ENCODE measurements at regions not wholly inside any gene's neighbourhood (a gene's known extent, or its start where the extent isn't known, plus 50 kb on each side); places are given as distances from the start of the nearest gene placed in this dataset.
"Not testable (repeated sequence)": the region's sequence is repeated elsewhere in the genome, so short reads cannot be mapped to it uniquely, and the experiment has no call there.

DNA sequence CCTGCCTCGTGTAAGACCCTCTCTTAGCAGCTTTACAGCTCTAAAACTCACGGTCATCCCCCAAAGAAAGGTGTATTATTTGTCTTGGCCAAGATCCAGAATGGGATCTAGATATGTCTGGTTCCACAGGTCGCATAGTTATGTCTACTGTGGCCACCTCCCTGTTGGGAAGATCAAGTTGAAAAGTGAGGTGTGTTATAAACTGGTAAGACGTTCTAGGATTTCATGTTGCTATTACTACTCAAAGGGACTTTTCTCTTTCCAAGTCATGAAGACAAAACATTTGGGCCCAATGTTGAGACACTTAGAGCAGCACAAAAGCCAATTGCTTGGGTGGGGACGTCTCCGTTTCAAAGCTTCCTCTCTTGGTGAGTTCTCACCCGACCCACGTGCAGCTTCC is 766.0 kb downstream of the RNF144A start:
- DNase-seq (ENCODE audit: low read depth), result no peak

DNA sequence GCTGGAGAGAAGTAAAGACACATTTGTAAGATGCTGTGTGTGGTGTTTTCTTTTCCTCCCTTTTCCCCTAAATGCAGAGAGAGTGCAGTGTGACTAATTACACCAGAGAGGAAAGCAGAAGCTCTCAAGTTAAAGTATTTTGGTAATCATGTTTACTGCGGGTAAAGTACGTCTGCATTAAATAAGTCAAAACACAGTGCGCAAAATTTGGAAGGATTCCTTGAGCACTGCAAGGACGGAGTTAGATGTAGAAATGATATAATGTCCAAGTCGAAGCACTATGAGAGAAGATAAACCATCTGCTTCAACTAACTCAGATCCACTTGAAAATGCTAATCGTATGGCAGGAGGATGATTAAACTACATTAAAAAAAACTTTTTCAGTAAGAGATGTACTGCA is 766.5 kb downstream of the RNF144A start:
- no peak for DNase-seq (ENCODE audit: low read depth)

DNA sequence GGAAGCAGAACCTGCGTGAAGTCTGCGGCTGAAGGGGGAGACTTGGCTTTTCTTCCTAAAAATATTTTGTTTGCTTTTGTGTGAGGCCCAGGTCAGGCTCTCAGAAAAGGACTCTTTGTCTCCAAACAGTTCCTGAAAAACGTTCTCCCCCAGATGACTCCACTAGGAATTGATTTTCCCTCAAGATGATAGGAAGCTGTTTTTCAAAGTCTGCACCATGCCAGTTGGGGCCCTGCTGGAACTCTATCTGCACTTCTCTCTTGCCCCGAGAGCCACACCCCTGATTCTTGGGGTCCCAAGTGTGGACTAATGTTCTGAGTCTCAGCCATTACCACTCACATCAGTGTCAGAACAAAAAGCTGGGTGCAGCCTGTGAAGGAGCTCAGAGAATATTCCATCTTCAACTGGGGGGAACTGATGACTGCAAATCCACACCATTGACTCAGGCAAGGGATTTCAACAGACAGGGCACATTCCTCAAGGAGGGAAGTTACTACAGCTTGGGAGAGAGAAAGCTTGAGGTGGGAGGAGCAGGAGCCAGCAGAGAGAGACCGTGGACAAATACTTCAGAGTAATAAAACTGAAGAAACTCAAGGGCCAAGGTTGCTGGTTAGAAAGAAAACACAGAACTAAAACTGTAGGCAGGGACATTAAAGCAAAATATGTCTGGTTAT is 768.3 kb downstream of the RNF144A start:
- DNase-seq (ENCODE audit: low read depth), result peak; percentile 6

DNA sequence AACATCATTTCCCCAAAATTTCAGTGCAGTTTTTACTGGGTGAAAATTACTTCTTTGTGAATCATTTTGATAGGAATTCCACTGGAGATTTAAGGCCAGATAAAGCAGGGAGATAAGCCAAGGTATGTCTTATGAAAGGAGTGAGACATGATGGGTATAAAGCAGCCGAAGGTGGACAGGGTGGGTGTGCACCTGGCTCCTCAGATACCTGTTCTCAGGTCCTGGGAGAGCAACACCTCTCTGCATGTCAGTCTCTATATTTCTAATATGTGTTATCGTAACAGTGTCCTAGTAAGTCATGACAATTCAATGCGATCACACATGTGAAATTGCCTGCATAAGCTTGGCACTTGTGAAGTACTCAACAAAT is 768.8 kb downstream of the RNF144A start:
- DNase-seq (ENCODE audit: low read depth), result no peak

DNA sequence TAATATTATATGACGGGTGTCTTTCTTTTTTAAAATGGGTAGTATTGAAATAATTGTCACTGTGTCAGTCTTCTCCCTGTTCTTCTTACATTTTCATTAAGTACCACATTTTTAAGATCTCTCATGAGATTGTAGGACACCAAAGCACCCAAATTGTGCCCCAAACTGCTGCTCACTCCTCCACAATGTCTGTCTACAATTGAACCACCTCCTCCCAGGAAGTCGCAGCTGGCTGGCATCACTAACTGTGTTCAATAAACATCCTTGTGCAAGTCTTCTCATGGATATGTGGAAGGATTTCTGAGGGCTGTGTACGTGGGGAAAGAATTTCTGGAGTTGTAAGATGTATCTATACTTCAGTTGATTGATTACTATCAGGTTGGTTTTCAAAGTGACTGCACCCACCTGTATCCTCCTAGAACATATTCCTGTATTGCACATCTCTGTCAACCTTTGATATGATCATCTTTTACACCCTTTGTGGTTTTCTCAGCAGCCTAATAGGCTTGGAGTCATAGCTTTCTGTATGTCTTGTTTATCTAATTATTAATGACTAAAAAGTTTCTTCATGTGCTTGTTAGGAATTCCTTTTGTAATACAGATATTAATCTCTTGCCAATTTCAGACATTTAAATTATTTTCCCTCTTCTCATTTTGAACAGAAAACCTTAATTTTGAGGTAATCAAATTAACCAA is 774.9 kb downstream of the RNF144A start:
- DNase-seq (ENCODE audit: low read depth), result peak; percentile 8

DNA sequence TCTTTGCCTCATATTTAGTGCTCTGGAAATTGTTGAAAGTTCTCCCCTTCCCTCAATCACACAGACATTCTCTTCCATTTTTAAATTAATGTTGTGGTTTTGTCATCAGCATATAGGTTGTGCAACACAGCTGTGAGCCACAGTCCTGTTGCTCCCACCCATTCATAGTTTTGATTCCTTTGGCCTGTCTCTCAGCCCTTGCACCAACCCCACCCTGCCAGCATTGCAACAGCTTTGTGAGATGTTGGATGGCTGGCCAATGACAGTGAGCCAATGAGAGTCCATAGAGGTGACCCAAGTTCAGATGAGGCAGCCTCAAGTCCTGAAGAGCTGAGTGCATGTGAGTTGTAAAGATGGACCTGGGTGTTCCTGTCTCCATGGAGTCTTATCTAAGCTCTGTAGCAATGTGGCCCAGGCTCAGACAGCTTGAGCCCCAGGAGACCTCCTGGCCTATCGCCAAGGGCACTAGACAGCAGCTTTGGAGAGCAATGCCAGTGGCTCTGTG is 775.5 kb downstream of the RNF144A start:
- DNase-seq (ENCODE audit: low read depth), result peak; percentile 37

DNA sequence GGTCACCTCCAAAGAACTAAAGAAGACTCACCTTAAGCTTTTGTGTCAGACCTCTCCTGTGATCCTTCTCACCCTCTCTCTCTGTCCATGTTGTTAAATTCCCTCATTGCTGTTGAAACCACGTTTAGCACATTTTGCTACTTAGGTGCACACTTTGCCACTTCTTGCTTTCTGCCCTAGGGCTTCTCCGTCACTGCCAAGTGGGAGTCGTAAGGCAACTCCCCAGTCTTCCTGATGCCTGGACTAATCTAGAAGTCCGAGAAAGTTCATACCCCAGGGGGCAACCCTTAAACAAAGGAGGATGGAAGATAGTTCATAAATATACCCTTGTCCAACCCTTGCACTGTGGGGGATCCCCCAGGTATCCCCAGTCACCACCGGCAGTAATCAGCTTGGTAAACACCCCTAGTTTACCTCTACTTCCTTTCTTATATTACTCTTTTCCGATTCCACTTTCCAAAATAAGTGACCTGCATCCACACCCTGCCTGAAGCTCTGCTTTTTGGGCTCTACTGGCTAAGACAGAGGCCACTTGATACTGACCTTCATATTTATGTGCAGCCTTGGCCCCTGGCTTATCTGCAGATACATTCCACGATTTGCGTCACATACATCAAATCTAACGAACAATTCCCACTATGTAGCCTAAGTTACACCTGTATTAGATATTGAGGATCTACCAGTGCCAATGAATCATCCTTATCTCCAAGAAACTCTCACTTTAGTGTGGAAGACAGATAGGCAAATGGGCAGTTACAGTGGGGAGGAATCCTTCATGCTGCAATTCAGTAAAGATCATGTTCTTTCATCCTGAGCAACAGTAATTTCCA is 776.2 kb downstream of the RNF144A start:
- no peak for DNase-seq (ENCODE audit: low read depth)

DNA sequence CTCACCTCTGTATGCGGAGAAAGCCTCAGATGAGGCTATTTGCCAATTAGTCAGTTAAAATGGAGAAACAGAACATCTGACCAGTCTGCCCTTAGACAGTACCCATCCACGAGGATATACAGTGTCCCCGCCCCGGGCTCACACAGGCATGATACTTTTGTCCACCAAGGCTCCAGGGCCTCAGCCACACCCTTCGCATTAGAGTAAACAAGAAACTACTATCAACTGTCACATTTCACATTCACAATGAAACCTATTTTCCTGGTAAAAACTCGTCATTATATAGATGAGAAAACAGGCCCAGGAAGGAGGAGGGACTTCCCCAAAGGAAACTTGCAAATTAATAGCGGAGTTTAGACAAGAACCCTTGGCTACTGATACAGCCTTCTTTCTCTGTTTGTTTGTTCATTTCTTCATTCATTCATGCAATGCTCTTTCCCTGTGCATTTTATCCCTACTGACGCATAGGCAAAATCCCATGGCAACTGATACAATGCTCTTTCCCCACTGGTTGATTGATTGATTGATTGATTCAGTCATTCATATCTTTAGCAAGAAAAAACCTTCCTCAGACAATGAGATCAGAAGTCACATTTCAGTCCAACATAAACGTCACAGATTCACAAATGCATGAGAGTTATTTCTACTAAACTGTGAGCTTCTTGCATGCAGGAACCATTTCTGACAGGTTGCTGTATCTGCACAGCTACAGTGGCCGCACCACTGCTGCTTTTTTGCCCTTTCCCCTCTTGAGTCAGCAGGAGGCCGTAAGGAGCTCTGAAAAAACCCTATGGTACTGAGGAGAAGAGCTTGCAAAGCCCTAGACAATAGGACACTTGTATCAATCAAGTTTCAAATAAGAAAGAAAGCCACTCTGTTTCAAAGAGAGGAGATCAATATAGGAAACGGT is 777.1 kb downstream of the RNF144A start:
- no peak for DNase-seq (ENCODE audit: low read depth)

DNA sequence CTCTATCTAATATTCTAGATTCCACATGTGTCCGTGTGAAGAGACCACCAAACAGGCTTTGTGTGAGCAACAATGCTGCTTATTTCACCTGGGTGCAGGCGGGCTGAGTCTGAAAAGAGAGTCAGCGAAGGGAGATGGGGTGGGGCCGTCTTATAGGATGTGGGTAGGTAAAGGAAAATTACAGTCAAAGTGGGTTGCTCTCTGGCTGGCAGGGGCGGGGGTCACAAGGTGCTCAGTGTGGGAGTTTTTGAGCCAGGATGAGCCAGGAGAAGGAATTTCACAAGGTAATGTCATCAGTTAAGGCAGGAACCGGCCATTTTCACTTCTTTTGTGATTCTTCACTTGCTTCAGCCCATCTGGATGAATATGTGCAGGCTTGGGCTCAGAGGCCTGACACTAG is 779.3 kb downstream of the RNF144A start:
- not testable (repeated sequence) for DNase-seq (ENCODE audit: low read depth)

DNA sequence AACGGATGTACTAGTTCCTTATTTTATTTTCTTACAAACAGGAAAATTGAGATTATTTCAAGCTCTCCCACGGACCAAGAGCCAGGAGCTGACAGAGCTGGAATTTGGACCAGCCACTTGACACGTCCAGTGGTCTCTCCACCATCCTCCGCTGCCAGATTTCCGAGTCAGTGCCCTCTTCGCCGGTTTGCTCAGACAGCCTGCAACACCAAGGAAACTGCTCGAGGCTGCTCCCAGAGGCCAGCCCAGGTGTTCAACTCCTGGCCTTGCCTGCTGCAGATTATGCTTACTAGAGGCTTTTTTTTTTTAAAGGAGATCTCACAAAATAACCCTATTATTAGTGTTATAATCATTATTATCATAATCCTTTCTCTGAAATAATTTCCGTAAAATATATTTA is 779.8 kb downstream of the RNF144A start:
- DNase-seq (ENCODE audit: low read depth), result no peak

DNA sequence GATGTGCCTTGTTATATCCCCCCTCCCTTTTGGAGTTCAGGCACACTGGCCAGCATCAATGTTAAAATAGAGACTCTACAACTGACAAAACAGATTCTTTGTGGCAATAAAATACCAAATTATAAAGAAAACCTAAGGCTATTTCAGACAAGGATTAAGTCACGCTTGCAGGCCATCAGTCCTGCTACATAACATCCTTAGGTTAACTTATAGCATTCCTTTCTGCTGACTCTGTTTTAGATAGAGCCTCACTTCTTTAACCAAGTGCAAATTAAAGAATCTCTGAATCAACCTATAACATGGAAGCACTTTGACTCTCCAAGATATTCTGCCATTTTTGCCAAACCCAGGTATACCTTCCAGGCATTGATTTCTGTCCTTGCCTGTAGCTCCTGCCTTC is 784.6 kb downstream of the RNF144A start:
- DNase-seq (ENCODE audit: low read depth), result peak; percentile 3

DNA sequence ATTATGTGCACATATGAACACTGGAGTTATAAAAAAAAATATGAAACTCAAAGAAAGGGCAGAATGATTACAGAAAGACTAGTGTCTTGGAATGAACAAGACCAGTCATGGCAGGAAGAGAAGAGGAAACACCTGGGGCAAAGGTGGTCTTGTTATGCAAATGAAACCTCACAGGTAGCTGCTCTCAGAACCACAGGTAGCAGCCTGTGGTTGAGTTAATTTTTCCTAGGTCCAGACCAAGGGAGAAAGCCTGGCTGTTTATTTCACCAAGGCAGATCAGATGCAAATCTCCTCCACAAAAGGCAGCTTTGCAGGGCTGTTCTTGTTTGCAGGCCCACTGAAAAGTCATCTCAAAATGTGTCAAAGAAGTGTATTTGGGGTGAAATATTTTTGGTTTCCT is 785.8 kb downstream of the RNF144A start:
- DNase-seq (ENCODE audit: low read depth), result no peak

DNA sequence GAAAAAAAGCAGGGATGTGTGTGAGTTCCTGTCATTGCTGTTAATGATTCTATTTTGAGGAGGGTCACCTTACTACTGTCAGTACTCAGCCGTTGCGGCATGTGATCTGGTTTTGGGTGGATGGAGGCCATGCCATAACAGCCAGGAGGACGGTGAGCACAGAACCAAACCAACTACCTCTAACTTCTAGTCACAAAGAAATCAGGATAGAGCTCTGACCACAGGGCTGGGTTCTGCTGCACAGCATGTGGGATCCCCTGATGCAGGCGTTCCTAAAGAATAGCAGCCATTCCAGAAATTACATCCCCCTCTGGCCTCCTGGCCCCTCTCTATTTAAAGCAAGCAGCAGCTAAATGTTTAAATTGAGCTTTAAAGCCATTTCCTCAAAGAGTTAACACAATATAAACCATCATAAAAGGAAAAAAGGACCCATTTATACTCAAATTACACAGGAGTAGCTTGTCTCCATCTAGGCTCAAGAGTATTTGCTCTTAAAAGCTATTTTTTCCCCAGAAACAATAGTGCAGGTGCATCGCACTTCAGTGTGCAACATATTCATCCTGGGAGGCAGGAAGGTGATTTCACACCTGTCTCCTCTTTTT is 786.4 kb downstream of the RNF144A start:
- no peak for DNase-seq (ENCODE audit: low read depth)

DNA sequence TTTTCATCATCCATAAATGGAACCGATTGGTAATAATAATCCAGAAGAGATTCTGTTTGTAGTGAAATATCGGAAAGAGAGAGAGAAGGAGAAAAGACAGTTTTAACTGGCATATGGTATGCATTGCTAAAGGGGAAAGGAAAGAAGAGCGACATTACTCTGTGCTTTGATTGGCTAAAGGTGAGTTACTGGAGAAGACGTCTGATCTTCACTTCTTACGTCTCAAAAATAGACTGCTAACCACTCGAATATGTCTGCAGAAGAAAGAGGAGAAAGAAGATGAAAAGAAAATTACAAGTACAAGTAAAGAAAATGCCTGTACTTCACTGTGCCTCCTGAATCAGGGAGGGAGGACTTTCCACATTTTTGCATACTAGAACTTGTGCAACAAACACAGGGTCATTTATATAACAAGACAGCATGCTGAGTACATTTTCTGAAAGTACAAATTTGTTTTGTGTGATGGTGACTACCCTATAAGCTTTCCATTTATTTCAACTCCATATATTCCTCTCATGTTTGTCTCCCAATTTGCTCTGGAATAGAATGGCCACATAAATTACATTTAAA is 787.2 kb downstream of the RNF144A start:
- DNase-seq (ENCODE audit: low read depth), result no peak

DNA sequence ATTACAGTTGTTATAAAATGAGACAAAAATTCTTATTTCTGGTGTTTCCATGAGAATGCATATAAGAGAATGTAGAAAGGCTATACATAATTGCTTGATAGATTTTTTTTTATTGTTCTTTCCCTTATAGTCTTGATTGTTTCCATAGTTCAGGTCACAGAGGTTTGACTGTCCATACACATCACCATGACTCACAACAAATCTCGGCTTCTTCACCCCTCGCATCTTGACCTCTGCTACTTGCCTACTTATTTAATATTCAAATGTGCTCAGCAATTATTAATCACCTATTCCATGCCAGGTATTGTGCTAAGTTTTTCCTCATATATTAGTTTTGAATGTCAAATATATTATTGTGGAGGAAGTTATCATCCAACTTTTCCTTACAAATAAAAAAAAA is 789.6 kb downstream of the RNF144A start:
- DNase-seq (ENCODE audit: low read depth), result peak; percentile 39

DNA sequence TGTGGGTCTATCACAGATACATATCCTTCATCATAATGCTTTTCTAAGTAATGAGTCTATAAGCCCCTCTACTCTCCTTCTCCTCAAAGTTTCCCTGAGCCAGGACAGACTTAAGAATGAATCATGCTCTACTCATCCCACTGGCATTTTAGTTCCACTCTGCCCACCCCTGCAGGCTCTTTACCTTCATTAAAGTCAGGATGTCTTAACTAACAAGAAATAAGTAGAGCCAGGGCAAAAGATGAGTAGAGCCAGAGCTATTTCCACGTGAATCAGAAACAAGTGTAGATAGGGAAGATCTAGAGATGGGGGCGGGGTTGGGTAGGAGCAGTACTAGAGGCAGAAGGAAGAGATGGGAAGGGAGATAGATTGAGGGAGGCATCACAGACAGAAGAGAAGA is 790.5 kb downstream of the RNF144A start:
- peak; percentile 82 for DNase-seq (ENCODE audit: low read depth)

DNA sequence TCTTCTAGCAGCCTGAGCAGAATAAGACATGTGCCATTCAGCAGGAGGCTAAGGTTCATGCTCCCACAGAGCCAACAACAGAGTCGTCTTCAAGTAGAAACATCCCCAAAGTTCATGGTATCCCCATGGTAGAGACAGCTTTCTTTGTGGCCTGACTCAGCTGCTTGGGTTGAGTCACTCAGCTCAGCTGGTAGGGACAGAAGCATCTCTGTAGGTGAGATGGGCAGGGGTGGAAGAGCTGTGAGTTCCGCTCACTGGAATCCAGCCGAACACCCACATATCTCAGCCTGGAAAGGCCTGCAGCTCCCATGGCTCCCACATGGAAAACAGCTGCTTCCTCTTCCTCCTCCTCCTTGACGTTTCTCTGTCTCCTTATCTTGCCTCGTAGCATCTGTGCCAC is 792.7 kb downstream of the RNF144A start:
- peak; percentile 41 for DNase-seq (ENCODE audit: low read depth)

DNA sequence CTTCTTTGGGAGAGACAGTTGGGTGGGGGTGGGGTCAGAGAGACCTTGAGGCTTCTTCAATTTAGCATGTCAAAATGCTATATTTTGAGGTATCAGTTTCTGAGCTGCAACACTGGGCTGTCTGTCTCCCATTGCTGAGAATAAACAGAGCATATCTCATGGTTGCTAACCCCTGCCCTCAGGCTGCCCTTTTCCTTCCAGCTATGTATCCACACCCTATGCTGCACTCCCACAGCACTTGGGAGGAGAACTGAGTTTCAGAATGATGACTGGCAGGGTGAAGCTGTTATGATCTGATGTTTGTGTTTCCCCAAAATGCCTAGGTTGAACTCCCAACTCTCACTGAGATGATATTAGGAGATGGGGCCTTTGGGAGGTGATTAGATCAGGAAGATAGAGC is 794.0 kb downstream of the RNF144A start:
- DNase-seq (ENCODE audit: low read depth), result no peak

DNA sequence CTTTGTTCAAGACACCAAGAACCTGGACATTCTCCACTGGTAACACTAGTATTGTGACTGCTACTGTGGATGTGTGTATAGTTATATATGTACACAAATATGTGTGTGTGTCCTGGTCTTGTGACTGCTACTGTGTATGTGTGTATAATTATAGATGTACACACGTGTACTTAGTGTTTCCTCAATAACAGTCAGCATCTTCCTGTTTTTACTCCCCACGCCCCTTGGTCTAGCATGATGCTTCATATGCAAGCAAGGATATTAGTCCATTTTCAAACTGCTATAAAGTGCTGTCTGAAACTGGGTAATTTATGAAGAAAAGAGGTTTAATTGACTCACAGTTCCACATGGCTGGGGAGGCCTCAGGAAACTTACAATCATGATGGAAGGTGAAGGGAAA is 802.7 kb downstream of the RNF144A start:
- no peak for DNase-seq (ENCODE audit: low read depth)

DNA sequence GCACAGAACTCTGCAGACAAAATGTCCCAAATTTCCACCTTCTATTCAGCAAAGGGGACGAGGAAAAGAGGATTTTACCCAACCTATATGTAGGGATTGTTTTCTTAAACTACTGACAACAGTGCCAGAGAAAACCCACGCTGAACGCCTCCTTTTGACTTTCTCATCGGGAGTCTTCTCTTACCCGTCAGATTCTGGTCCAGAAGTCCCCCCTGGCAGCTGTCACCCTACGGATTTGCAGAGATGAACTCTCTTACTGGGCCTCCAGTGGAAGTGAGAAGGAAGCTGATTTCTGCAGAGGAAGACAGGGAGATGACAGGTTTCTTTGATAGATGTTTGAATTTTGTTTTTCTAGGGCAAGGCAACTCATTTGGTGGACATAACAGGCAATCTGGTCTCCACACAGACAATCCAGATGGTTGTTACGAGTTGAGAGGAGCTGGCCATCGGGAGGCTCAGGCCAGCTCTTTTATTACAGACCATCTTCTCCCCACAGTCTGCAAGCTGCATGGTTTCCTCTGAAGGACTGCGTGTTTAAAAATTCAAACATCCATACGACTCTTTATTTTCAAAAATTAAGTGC is 804.3 kb downstream of the RNF144A start:
- DNase-seq (ENCODE audit: low read depth), result no peak

Data from ELR (cell line).